Esophagus muscularis mucosa (tissue), 4 donors: ENCODE measurements at regions not wholly inside any gene's neighbourhood (a gene's known extent, or its start where the extent isn't known, plus 50 kb on each side); places are given as distances from the start of the nearest gene placed in this dataset.
"Not testable (repeated sequence)": the region's sequence is repeated elsewhere in the genome, so short reads cannot be mapped to it uniquely, and the experiment has no call there.

Experiments
- DNase-seq: peaks from one replicate; pipeline ENCODE4 v3.0.0-alpha.2; 2017; ENCODE audit errors: extremely low spot score
- H3K27ac ChIP-seq, 4 donors: fragments of 200-600 bp; sonication (generic); replicated peaks in 1 of 4; 1 replicate in 3 of 4; 2 replicates in 1 of 4; pipeline ENCODE4 v1.5.1; 2016 to 2019; ENCODE audit warnings: mild to moderate bottlenecking in 1 of 4
- H3K27me3 ChIP-seq, 4 donors: fragments of 200-600 bp; sonication (generic); one replicate each; pipeline versions ENCODE4 v1.5.1 to v1.6.0; 2016 to 2019
- H3K36me3 ChIP-seq, 4 donors: fragments of 200-600 bp; sonication (generic); one replicate each; pipeline ENCODE4 v1.5.1; 2016 to 2019
- H3K4me1 ChIP-seq, 4 donors: fragments of 200-600 bp; sonication (generic); one replicate each; pipeline ENCODE4 v1.5.1; 2016 to 2019
- H3K4me3 ChIP-seq, 4 donors: fragments of 200-600 bp; sonication (generic); 1 replicate in 2 of 4; 2 replicates in 2 of 4; pipeline ENCODE4 v1.5.1; 2016 to 2019; ENCODE audit warnings: mild to moderate bottlenecking in 4 of 4, moderate library complexity in 1 of 4
- H3K9me3 ChIP-seq, 4 donors: fragments of 200-600 bp; sonication (generic); 1 replicate in 3 of 4; 2 replicates in 1 of 4; pipeline ENCODE4 v1.5.1; 2016 to 2019
- EP300 ChIP-seq: sonication (generic); formaldehyde crosslinking; IDR thresholded peaks from one replicate; pipeline ENCODE4 v1.6.1; 2017; ENCODE audit warnings: antibody characterized with exemption
- POLR2A ChIP-seq: fragments of 450-650 bp; IDR thresholded peaks from one replicate; pipeline ENCODE4 v1.6.1; 2017; ENCODE audit warnings: antibody characterized with exemption, moderate library complexity, mild to moderate bottlenecking, low read depth
- POLR2AphosphoS5 ChIP-seq, 2 donors: sonication (generic); formaldehyde crosslinking; IDR thresholded peaks; one replicate each; pipeline ENCODE4 v1.6.1; 2017; ENCODE audit warnings: antibody characterized with exemption in 2 of 2
- WGBS: methylation state at CpG from one replicate; pipeline ENCODE4 v1.1.5; 2018; 5-methylcytosine and 5-hydroxymethylcytosine counted together
- intact Hi-C: fragments of 100-400 bp; cut with DNase I; formaldehyde crosslinking; loops from one replicate; pipeline ENCODE4 v1.15.1; 2023
- TF ChIP-seq, protein P1 (sequence below), 3 experiments: fragments of 200-600 bp in 2 of 3; fragments of 450-650 bp in 1 of 3; sonication (generic) in 2 of 3; IDR thresholded peaks; one replicate each; pipeline ENCODE4 v1.5.1; 2017 to 2019; ENCODE audit warnings: antibody characterized with exemption in 3 of 3, mild to moderate bottlenecking in 2 of 3, moderate library complexity in 1 of 3

DNA sequence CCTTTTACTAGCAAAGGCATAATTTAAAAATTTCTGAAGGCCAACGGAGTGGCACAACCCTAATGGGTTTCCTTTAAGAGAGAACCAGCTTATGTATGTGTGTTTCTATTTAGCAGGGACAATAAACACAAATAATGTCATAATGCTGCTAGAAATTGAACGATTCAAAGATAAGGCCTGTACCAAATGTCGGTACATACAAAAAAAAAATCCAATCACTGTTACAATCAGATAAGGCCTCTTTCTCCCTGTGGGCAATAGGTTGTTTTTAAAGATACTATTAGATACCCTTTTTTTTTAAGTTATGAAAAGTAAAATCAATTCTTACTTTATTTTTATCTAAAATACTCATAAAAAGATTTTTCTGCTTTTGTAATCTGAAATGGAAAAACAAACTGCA, 821.0 kb downstream of the PRELID2 start:
- no peaks in the 10 kb centered on the region for H3K4me1 ChIP-seq

DNA sequence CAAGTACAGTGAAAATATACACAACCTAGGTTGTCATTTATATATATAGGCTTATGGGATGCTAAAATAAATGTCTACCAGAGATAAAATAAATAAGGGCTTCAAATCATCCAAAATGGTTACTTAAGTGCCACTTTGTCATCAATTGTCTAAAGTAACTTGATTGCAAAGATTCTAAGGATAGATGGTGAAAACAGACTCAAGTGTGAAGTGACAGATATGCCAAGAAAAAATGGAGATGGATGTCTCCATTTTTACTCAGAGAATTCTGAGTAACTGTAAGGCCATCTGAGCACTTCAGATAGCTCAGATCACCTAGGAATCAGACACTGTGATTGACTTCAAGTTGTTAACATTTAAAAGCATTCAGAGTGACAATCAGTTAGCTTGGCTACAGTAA, 824.3 kb downstream of the PRELID2 start:
- Histone ChIP-seq H3K36me3 (no peaks in the 10 kb centered on the region), H3K9me3 (no peaks in the 10 kb centered on the region), H3K4me3 (no peak overlapping the region), H3K4me1 (no peaks in the 10 kb centered on the region), H3K27ac (no peak overlapping the region), H3K27me3 (no peaks in the 10 kb centered on the region)
- no peak for DNase-seq
- TF ChIP-seq, protein P1, sequence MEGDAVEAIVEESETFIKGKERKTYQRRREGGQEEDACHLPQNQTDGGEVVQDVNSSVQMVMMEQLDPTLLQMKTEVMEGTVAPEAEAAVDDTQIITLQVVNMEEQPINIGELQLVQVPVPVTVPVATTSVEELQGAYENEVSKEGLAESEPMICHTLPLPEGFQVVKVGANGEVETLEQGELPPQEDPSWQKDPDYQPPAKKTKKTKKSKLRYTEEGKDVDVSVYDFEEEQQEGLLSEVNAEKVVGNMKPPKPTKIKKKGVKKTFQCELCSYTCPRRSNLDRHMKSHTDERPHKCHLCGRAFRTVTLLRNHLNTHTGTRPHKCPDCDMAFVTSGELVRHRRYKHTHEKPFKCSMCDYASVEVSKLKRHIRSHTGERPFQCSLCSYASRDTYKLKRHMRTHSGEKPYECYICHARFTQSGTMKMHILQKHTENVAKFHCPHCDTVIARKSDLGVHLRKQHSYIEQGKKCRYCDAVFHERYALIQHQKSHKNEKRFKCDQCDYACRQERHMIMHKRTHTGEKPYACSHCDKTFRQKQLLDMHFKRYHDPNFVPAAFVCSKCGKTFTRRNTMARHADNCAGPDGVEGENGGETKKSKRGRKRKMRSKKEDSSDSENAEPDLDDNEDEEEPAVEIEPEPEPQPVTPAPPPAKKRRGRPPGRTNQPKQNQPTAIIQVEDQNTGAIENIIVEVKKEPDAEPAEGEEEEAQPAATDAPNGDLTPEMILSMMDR (IDR thresholded peaks at IDR 0.05), result no peak
- TF ChIP-seq POLR2A (no peak), POLR2AphosphoS5 (IDR thresholded peaks at IDR 0.05) (no peak), EP300 (no peak)
- intact Hi-C loops, result no loop called here

More for the DNA sequence above, 821.0 kb downstream of the PRELID2 start:
- DNase-seq, result no peak
- no peaks in the 10 kb centered on the region for H3K9me3 ChIP-seq
- intact Hi-C loops, result no loop called here
- no peak overlapping the region for H3K4me3 ChIP-seq
- H3K36me3 ChIP-seq, result no peaks in the 10 kb centered on the region
- no peak overlapping the region for H3K27ac ChIP-seq
- 87% methylated on average over 3 of the region's 3 CpGs for WGBS
- TF ChIP-seq POLR2A (no peak), POLR2AphosphoS5 (IDR thresholded peaks at IDR 0.05) (no peak), EP300 (no peak)
- TF ChIP-seq, protein P1 (IDR thresholded peaks at IDR 0.05), result no peak
- no peaks in the 10 kb centered on the region for H3K27me3 ChIP-seq

DNA sequence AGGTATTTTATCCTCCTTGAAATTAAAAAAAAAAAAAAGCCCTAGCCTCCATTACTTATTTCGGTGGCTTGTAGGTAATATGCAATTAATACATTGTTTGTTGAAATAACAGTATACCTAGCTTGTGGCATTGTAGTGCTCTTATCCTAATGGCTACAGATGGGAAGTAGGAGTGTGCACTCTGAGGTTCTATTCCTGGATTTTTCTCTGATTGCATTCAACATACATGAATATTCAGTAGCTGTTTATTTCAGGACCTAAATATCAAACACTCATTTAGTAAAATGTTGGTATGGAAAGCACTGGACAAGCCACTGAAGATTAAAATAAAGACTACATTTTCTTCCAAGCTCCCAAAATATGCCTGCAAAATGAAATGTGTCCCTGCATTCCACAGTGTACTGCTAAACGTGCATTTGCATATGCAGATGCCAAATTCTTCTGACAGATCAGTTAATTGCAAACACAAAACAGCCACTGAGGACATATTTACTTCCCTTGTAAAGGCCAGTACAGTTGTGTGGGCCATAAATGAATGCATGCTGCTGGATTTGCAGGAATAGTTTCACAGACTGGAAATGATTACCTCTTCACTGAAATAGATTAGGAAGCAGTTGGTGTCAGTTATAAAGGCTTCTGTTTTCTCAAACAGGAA, 826.1 kb downstream of the PRELID2 start:
- no peaks in the 10 kb centered on the region for H3K4me1 ChIP-seq
- intact Hi-C loops, result no loop called here

DNA sequence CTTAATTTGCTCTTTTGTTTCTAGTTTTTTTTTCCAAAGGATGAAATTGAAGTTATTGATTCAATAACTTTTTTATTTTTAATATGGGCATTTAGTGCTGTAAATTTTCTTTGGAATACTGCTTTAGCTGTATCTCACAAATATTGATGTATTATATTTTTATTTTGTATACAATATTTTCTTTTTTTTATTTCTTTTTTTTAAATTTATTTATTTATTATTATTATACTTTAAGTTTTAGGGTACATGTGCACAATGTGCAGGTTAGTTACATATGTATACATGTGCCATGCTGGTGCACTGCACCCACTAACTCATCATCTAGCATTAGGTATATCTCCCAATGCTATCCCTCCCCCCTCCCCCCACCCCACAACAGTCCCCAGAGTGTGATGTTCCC, 823.7 kb downstream of the KCTD16 start:
- H3K27me3 ChIP-seq, intact Hi-C loops, H3K4me3 ChIP-seq, H3K9me3 ChIP-seq, H3K36me3 ChIP-seq, DNase-seq, H3K4me1 ChIP-seq, H3K27ac ChIP-seq: not testable (repeated sequence)

More for the DNA sequence above, 826.1 kb downstream of the PRELID2 start:
- WGBS, result 72% methylated on average over 2 of the region's 2 CpGs
- H3K4me3 ChIP-seq, result no peak overlapping the region
- no peak for TF ChIP-seq POLR2A
- TF ChIP-seq EP300, result no peak
- TF ChIP-seq, protein P1 (IDR thresholded peaks at IDR 0.05), result no peak
- TF ChIP-seq POLR2AphosphoS5 (IDR thresholded peaks at IDR 0.05), result no peak
- no peaks in the 10 kb centered on the region for H3K27me3 ChIP-seq
- DNase-seq, result no peak
- no peaks in the 10 kb centered on the region for H3K9me3 ChIP-seq
- no peak overlapping the region for H3K27ac ChIP-seq
- H3K36me3 ChIP-seq, result no peaks in the 10 kb centered on the region

DNA sequence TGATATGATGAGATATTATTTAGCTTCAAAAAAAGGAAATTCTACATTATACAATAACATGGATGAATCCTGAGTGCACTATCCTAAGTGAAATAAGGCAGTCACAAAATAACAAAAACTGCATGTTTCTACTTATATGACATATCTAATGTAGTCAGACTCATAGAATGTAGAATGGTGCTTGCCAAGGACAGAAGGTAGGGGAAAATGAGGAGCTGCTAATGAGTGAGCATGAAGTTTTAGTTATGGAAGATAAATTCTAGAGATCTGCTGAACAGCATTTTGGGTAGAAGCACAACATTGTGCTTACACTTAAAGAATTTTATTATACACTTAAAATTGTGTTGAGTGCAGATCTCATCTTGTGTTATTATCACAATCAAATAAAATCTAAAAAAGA, 812.4 kb downstream of the KCTD16 start:
- TF ChIP-seq, protein P1 (IDR thresholded peaks at IDR 0.05), result no peak
- TF ChIP-seq EP300 (no peak), POLR2AphosphoS5 (IDR thresholded peaks at IDR 0.05) (no peak), POLR2A (no peak)
- H3K27me3 ChIP-seq, result no peaks in the 10 kb centered on the region

More for the DNA sequence above, 812.4 kb downstream of the KCTD16 start:
- intact Hi-C loops, result no loop called here
- Histone ChIP-seq H3K4me1 (no peaks in the 10 kb centered on the region), H3K27ac (no peak overlapping the region), H3K4me3 (no peak overlapping the region), H3K36me3 (no peaks in the 10 kb centered on the region), H3K9me3 (no peaks in the 10 kb centered on the region)
- no peak for DNase-seq
